Mesenchymal stem cell (in vitro differentiated cells and primary cell): ENCODE measurements at regions not wholly inside any gene's neighbourhood (a gene's known extent, or its start where the extent isn't known, plus 50 kb on each side); places are given as distances from the start of the nearest gene placed in this dataset.

Experiments
- DNase-seq: peaks from one replicate; pipeline ENCODE4 v3.0.0-alpha.2; 2013
- H2AFZ ChIP-seq: one replicate; pipeline ENCODE4 v1.6.1; 2013; ENCODE audit warnings: low read depth, mild to moderate bottlenecking, control low read depth, inconsistent platforms, low read length, moderate library complexity
- H2AK5ac ChIP-seq: 2 replicates; pipeline ENCODE4 v1.6.1; 2013; ENCODE audit warnings: low read length, moderate library complexity, mild to moderate bottlenecking, inconsistent platforms; ENCODE audit not compliant: severe bottlenecking
- H2BK120ac ChIP-seq: one replicate; pipeline ENCODE4 v1.6.1; 2013; ENCODE audit warnings: low read depth, mild to moderate bottlenecking, inconsistent platforms, low read length, moderate library complexity
- H2BK12ac ChIP-seq, 2 experiments: one replicate each; pipeline ENCODE4 v1.6.1; 2013; ENCODE audit warnings: inconsistent platforms in 2 of 2, low read length in 2 of 2, mild to moderate bottlenecking in 2 of 2, moderate library complexity in 2 of 2, control low read depth in 1 of 2
- H2BK15ac ChIP-seq: one replicate; pipeline ENCODE4 v1.6.1; 2013; ENCODE audit warnings: mild to moderate bottlenecking, low read depth, inconsistent platforms; ENCODE audit not compliant: poor library complexity, severe bottlenecking
- H2BK5ac ChIP-seq: 2 replicates; pipeline ENCODE4 v1.6.1; 2013; ENCODE audit warnings: low read depth, mild to moderate bottlenecking, low read length, control low read depth, inconsistent platforms; ENCODE audit not compliant: poor library complexity, severe bottlenecking
- H3K14ac ChIP-seq, 2 experiments: one replicate each; pipeline ENCODE4 v1.6.1; 2013; ENCODE audit warnings: inconsistent platforms in 2 of 2, low read length in 2 of 2, control low read depth in 1 of 2, mild to moderate bottlenecking in 1 of 2, moderate library complexity in 1 of 2
- H3K18ac ChIP-seq, 2 experiments: one replicate each; pipeline ENCODE4 v1.6.1; 2013; ENCODE audit warnings: inconsistent platforms in 2 of 2, low read length in 2 of 2, control low read depth in 1 of 2, low read depth in 1 of 2, mild to moderate bottlenecking in 1 of 2
- H3K23ac ChIP-seq, 2 experiments: one replicate each; pipeline ENCODE4 v1.6.1; 2013; ENCODE audit warnings: inconsistent platforms in 2 of 2, low read length in 2 of 2, mild to moderate bottlenecking in 2 of 2, moderate library complexity in 2 of 2, control low read depth in 1 of 2
- H3K27ac ChIP-seq: 2 replicates; pipeline ENCODE4 v1.5.1; 2013; ENCODE audit warnings: mild to moderate bottlenecking, moderate library complexity, low read length, control low read depth, inconsistent platforms; ENCODE audit not compliant: poor library complexity, severe bottlenecking
- H3K27me3 ChIP-seq, 2 experiments: 2 replicates each; pipeline versions ENCODE4 v1.6.1 to v1.7.0; 2013; ENCODE audit warnings: low read length in 2 of 2, mild to moderate bottlenecking in 2 of 2, moderate library complexity in 2 of 2, control low read depth in 1 of 2, inconsistent platforms in 1 of 2; ENCODE audit not compliant: control insufficient read depth in 1 of 2, insufficient read depth in 1 of 2
- H3K36me3 ChIP-seq, 2 experiments: 2 replicates each; pipeline versions ENCODE4 v1.6.1 to v1.7.0; 2013; ENCODE audit warnings: low read length in 2 of 2, control low read depth in 1 of 2, inconsistent platforms in 1 of 2, low read depth in 1 of 2, mild to moderate bottlenecking in 1 of 2; ENCODE audit not compliant: insufficient read depth in 2 of 2, control insufficient read depth in 1 of 2
- H3K4ac ChIP-seq, 2 experiments: one replicate each; pipeline ENCODE4 v1.6.1; 2013; ENCODE audit warnings: inconsistent platforms in 2 of 2, low read length in 2 of 2, mild to moderate bottlenecking in 2 of 2, moderate library complexity in 2 of 2, control low read depth in 1 of 2, low read depth in 1 of 2
- H3K4me1 ChIP-seq: 2 replicates; pipeline ENCODE4 v1.6.1; 2013; ENCODE audit warnings: low read depth, low read length, control low read depth; ENCODE audit not compliant: control insufficient read depth, insufficient read depth
- H3K4me2 ChIP-seq: 2 replicates; pipeline ENCODE4 v1.6.1; 2013; ENCODE audit warnings: low read length, mild to moderate bottlenecking, inconsistent platforms; ENCODE audit not compliant: poor library complexity, severe bottlenecking
- H3K4me3 ChIP-seq, 2 experiments: 2 replicates each; pipeline versions ENCODE4 v1.5.1 to v1.7.0; 2013; ENCODE audit warnings: low read length in 2 of 2, mild to moderate bottlenecking in 2 of 2, control low read depth in 1 of 2, low read depth in 1 of 2; ENCODE audit not compliant: insufficient read depth in 1 of 2
- H3K79me1 ChIP-seq: replicated peaks from 2 replicates; pipeline ENCODE4 v1.6.1; 2013; ENCODE audit warnings: mild to moderate bottlenecking, control low read depth, low read length, inconsistent platforms; ENCODE audit not compliant: poor library complexity, severe bottlenecking
- H3K9ac ChIP-seq: 2 replicates; pipeline ENCODE4 v1.7.0; 2013; ENCODE audit warnings: mild to moderate bottlenecking, low read length, moderate library complexity
- H3K9me3 ChIP-seq: 2 replicates; pipeline ENCODE4 v1.7.0; 2013; ENCODE audit warnings: mild to moderate bottlenecking, low read length; ENCODE audit not compliant: control insufficient read depth
- H4K8ac ChIP-seq: one replicate; pipeline ENCODE4 v1.6.1; 2013; ENCODE audit warnings: inconsistent platforms, mild to moderate bottlenecking, low read length, moderate library complexity
- H4K91ac ChIP-seq: one replicate; pipeline ENCODE4 v1.6.1; 2013; ENCODE audit warnings: mild to moderate bottlenecking, low read length, inconsistent platforms
- WGBS: methylation state at CpG from one replicate; pipeline ENCODE4 v1.1.7; 2013; ENCODE audit warnings: mixed read lengths; 5-methylcytosine and 5-hydroxymethylcytosine counted together

DNA sequence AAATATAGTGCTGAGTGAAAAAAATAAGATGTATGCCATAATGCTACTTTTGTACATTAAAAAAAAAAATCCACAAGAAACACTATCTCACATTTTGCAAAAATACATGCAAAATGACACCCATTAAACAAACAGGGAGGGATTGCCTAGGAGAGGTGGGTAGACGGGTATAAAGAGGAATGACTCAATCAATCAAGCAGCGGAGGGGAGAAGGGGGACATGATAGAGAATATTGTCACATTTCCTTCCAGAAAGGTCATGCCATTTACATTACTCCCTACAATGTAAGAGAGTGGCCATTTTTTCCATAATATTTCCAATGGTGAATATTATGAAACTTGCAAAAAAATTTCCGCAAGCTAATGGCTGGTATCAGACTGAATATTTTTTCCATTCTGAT is 542.3 kb upstream of the TNP1 start:
- H3K9ac ChIP-seq, result no peak overlapping the region
- H3K4ac ChIP-seq, result no peak overlapping the region
- H3K27ac ChIP-seq, result no peak overlapping the region
- no peak overlapping the region for H3K18ac ChIP-seq
- no peaks in the 10 kb centered on the region for H3K9me3 ChIP-seq
- H3K79me1 ChIP-seq, result no peaks in the 10 kb centered on the region
- H2BK15ac ChIP-seq, result no peak overlapping the region
- no peaks in the 10 kb centered on the region for H3K36me3 ChIP-seq
- peaks cover 2% of the 10 kb centered on the region for H3K4me1 ChIP-seq
- no peak overlapping the region for H4K8ac ChIP-seq
- no peak overlapping the region for H3K4me3 ChIP-seq
- H2AK5ac ChIP-seq, result no peak overlapping the region
- H4K91ac ChIP-seq, result no peak overlapping the region
- H2BK12ac ChIP-seq, result no peak overlapping the region
- no peak overlapping the region for H3K14ac ChIP-seq
- no peak overlapping the region for H2BK120ac ChIP-seq
- no peak overlapping the region for H2AFZ ChIP-seq
- WGBS, result 100% methylated on average over 1 of the region's 3 CpGs
- H3K23ac ChIP-seq, result no peak overlapping the region
- no peak for DNase-seq
- no peak overlapping the region for H2BK5ac ChIP-seq
- H3K4me2 ChIP-seq, result no peak overlapping the region
- no peaks in the 10 kb centered on the region for H3K27me3 ChIP-seq

DNA sequence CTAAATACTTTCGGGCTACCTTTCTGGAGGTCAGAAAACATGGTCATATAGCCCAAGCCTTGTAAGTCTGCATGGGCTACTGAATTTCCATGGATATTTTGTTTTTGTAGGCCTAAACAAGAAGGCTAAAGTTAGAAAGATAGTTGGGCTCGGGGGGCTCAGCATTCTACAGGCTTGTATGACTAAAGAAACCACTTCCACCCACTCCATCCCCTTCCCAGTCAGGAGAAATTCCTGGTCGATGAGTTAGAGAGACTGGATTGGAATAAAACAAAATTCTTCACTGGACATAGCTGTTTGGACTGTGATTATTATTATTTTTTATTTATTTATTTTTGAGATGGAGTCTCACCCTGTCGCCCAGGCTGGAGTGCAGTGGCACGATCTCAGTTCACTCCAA is 539.4 kb upstream of the TNP1 start:
- no peak overlapping the region for H3K4me3 ChIP-seq
- no peak overlapping the region for H3K4ac ChIP-seq
- H2BK5ac ChIP-seq, result no peak overlapping the region
- H4K91ac ChIP-seq, result no peak overlapping the region
- H3K27me3 ChIP-seq, result no peaks in the 10 kb centered on the region
- no peak overlapping the region for H2BK120ac ChIP-seq
- H3K23ac ChIP-seq, result no peak overlapping the region
- no peak overlapping the region for H2BK12ac ChIP-seq
- H3K9ac ChIP-seq, result peak overlapping the region; percentile 43
- H3K4me1 ChIP-seq, result peaks cover 2% of the 10 kb centered on the region
- no peak overlapping the region for H2BK15ac ChIP-seq
- peak overlapping the region; percentile 21 for H3K27ac ChIP-seq
- no peak overlapping the region for H2AFZ ChIP-seq
- WGBS, result 82% methylated on average over 3 of the region's 5 CpGs
- H4K8ac ChIP-seq, result no peak overlapping the region
- H3K36me3 ChIP-seq, result no peaks in the 10 kb centered on the region
- H3K79me1 ChIP-seq, result no peaks in the 10 kb centered on the region
- no peak overlapping the region for H3K18ac ChIP-seq
- no peak overlapping the region for H2AK5ac ChIP-seq
- H3K4me2 ChIP-seq, result no peak overlapping the region
- H3K9me3 ChIP-seq, result no peaks in the 10 kb centered on the region
- no peak for DNase-seq
- H3K14ac ChIP-seq, result no peak overlapping the region

- Histone ChIP-seq H2AFZ (no peak overlapping the region), H2BK12ac (peak overlapping the region in 1 of 2 experiments; percentile 46), H3K9ac (peak overlapping the region; percentile 43), H3K9me3 (no peaks in the 10 kb centered on the region), H3K14ac (no peak overlapping the region), H3K4me1 (peaks cover 2% of the 10 kb centered on the region), H3K4ac (no peak overlapping the region), H2BK120ac (no peak overlapping the region), H3K36me3 (no peaks in the 10 kb centered on the region), H3K27me3 (no peaks in the 10 kb centered on the region), H4K8ac (peak overlapping the region; percentile 94), H3K27ac (peak overlapping the region; percentile 21), H2BK5ac (no peak overlapping the region), H2AK5ac (no peak overlapping the region), H3K4me3 (no peak overlapping the region), H3K79me1 (no peaks in the 10 kb centered on the region), H2BK15ac (no peak overlapping the region), H3K4me2 (no peak overlapping the region), H4K91ac (peak overlapping the region; percentile 78), H3K23ac (no peak overlapping the region), H3K18ac (peak overlapping the region in 1 of 2 experiments; percentile 16)
- 71% methylated on average over 9 of the region's 9 CpGs for WGBS
- no peak for DNase-seq
Observed at GRCh38 chr2:217398860-217399259, 539.0 kb upstream of the TNP1 start.

DNA sequence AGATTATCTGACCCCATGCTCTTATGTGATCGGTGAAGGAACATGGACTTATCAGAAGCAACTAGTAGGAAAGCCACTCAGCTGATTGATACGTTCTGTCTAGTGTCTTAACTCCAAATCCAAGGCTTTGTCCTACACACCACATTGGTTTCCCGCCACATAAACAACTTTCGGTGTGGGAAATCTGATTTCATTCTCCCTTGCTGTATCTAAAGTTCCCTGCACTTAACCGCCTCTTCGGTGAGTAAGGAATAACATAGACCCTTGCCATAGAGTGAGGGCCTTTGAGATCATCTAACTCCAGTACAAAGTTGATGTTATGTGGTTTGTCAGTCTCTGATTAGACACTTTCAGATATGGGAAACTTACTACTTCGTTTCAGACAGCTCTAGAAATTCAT is 538.2 kb upstream of the TNP1 start:
- DNase-seq, result no peak
- 97% methylated on average over 6 of the region's 7 CpGs for WGBS

More for the DNA sequence above, 538.2 kb upstream of the TNP1 start:
- H3K9ac ChIP-seq, result no peak overlapping the region
- no peak overlapping the region for H2BK15ac ChIP-seq
- no peak overlapping the region for H4K8ac ChIP-seq
- no peaks in the 10 kb centered on the region for H3K9me3 ChIP-seq
- no peak overlapping the region for H3K23ac ChIP-seq
- H3K27ac ChIP-seq, result no peak overlapping the region
- H3K4ac ChIP-seq, result no peak overlapping the region
- H3K79me1 ChIP-seq, result no peaks in the 10 kb centered on the region
- no peak overlapping the region for H2AK5ac ChIP-seq
- H3K4me2 ChIP-seq, result no peak overlapping the region
- H2AFZ ChIP-seq, result no peak overlapping the region
- H3K36me3 ChIP-seq, result no peaks in the 10 kb centered on the region
- no peak overlapping the region for H3K4me3 ChIP-seq
- H2BK12ac ChIP-seq, result peak overlapping the region in 1 of 2 experiments; percentile 15
- H3K18ac ChIP-seq, result no peak overlapping the region
- H2BK120ac ChIP-seq, result no peak overlapping the region
- H3K4me1 ChIP-seq, result peaks cover 5% of the 10 kb centered on the region
- H4K91ac ChIP-seq, result no peak overlapping the region
- H3K27me3 ChIP-seq, result no peaks in the 10 kb centered on the region
- no peak overlapping the region for H2BK5ac ChIP-seq
- H3K14ac ChIP-seq, result no peak overlapping the region
